ENCODE measurements at regions not wholly inside any gene's neighbourhood (a gene's known extent, or its start where the extent isn't known, plus 50 kb on each side); places are given as distances from the start of the nearest gene placed in this dataset.
"Not testable (repeated sequence)": the region's sequence is repeated elsewhere in the genome, so short reads cannot be mapped to it uniquely, and the experiment has no call there.

- not testable (repeated sequence) for TF ChIP-seq CTCF (conservative IDR thresholded peaks at IDR 0.05 in 1 of 2, IDR thresholded peaks at IDR 0.05 in 1 of 2; ENCODE audit: extremely low read depth in 1 of 2, insufficient read depth in 1 of 2, low read depth in 1 of 2, low read length in 2 of 2); EZH2 (IDR thresholded peaks at IDR 0.05; ENCODE audit: borderline replicate concordance, low read length)
These were observed 4781.6 kb upstream of the OR11H1 start for GRCh38 chr22:10746382-10746781.

Measured in mammary epithelial cell (primary cell).